ENCODE measurements at regions not wholly inside any gene's neighbourhood (a gene's known extent, or its start where the extent isn't known, plus 50 kb on each side); places are given as distances from the start of the nearest gene placed in this dataset.

DNA sequence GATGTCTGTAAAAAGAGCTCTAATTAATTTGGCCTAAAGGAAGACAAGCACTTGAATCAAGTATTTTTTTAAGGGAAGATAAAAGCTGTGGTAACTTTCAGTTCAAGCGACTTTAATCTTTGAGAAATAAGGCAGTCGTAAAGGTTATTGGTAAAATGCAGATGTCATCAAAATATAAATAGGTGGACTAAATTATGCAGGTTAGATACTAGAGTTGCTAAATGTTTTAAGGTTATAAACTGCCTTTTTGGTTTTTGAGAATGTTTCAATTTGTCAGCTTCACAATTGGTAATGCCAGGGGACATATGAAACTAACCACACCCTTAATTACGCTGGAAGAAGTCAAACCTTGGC lies 159.5 kb upstream of the OLIG3 start:
- H3K4me1 ChIP-seq (ENCODE audit: control insufficient read depth, insufficient read depth, low read length) = peaks cover 41% of the 10 kb centered on the region
- H3K4me3 ChIP-seq (ENCODE audit: low read length) = no peak overlapping the region
- H3K36me3 ChIP-seq (ENCODE audit: control insufficient read depth, insufficient read depth, low read length) = no peaks in the 10 kb centered on the region
- no peak for DNase-seq
- no peak overlapping the region for H3K27ac ChIP-seq (ENCODE audit: low read length)
- H3K9me3 ChIP-seq (ENCODE audit: control insufficient read depth, low read depth, low read length) = peaks cover 8% of the 10 kb centered on the region
- 100% methylated on average over 2 of the region's 3 CpGs for WGBS (ENCODE audit: insufficient coverage, low lambda C conversion rate)
- no peaks in the 10 kb centered on the region for H3K27me3 ChIP-seq (ENCODE audit: control insufficient read depth, insufficient read depth, low read length)

DNA sequence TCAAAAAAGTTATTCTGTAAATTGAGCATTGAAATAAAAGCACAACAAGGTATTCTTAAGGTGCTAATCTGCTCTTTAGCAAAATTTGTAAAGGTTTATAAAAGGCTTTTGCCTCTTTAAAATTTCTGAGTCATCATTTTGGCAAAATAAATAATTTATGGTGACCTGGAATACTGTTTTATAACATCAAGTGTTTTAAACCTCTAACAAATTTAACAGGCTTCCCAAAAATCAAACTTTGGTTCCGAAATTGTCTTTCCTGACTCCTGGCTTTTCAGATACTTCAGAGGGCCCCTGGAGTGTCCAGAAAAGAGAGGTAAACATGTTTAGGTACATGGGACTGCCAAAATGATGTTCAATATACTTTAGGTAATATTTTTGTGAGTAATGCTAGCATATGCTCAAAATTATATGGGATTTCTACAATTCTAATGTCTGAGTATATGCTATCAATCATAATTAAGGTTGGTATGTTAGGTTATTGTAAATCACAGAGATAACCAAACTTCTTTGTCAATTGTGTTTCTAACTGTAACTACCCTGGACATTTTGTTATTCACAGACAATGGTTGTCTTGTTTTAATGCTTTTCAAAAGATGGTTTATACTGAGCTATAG lies 160.3 kb upstream of the OLIG3 start:
- peaks cover 8% of the 10 kb centered on the region for H3K9me3 ChIP-seq (ENCODE audit: control insufficient read depth, low read depth, low read length)
- 100% methylated on average over 1 of the region's 1 CpG for WGBS (ENCODE audit: insufficient coverage, low lambda C conversion rate)
- DNase-seq = no peak

DNA sequence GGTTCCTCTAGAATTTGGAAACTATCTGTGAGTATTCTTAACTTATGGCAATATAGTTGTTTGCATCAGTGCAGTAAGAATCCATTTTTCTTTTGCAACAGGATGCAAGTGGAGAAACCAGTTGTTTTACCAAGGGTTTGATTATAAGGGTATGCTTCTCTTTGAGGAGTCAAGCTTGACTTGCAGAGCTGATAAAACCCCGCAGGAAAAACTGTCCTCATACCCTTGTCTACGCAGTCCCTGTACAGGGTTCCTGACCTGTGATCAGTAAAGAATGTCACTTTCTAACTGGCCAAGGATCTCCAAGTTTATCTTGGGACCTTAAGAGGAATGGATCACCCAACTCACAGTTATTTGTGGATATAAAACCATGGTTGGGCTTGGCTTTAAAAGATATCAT lies 161.1 kb upstream of the OLIG3 start:
- H3K36me3 ChIP-seq (ENCODE audit: control insufficient read depth, insufficient read depth, low read length) = no peaks in the 10 kb centered on the region
- no peak overlapping the region for H3K27ac ChIP-seq (ENCODE audit: low read length)
- H3K9me3 ChIP-seq (ENCODE audit: control insufficient read depth, low read depth, low read length) = peaks cover 8% of the 10 kb centered on the region
- DNase-seq = no peak
- no peak overlapping the region for H3K4me3 ChIP-seq (ENCODE audit: low read length)
- no CpG with 5 or more reads among the region's 2 CpGs for WGBS (ENCODE audit: insufficient coverage, low lambda C conversion rate)
- H3K4me1 ChIP-seq (ENCODE audit: control insufficient read depth, insufficient read depth, low read length) = peaks cover 43% of the 10 kb centered on the region
- H3K27me3 ChIP-seq (ENCODE audit: control insufficient read depth, insufficient read depth, low read length) = no peaks in the 10 kb centered on the region

More for the DNA sequence above, 160.3 kb upstream of the OLIG3 start:
- Histone ChIP-seq H3K27me3 (ENCODE audit: control insufficient read depth, insufficient read depth, low read length) (no peaks in the 10 kb centered on the region), H3K4me1 (ENCODE audit: control insufficient read depth, insufficient read depth, low read length) (peaks cover 42% of the 10 kb centered on the region), H3K4me3 (ENCODE audit: low read length) (no peak overlapping the region), H3K36me3 (ENCODE audit: control insufficient read depth, insufficient read depth, low read length) (no peaks in the 10 kb centered on the region), H3K27ac (ENCODE audit: low read length) (no peak overlapping the region)

DNA sequence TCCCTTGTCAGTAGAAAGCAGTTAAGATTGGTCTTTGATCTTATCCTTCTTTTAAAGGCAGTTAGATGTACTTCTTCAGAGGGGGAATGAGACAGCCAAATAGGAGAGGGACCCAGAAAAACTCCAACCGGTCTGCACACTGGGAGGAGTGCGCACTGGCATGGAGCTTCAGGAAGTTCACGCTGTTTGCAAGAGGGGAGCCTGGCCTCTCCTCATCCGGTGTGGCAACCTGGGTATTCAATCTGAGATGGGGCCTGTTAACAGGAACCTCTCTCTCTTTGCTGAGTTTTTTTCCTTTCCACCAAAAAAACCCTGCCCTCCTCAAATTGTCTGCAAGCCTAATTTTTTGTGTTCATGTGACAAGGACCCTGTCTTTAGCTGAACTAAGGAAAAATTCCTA lies 162.5 kb upstream of the OLIG3 start:
- no peak for DNase-seq
- H3K4me3 ChIP-seq (ENCODE audit: low read length) = no peak overlapping the region
- H3K27me3 ChIP-seq (ENCODE audit: control insufficient read depth, insufficient read depth, low read length) = no peaks in the 10 kb centered on the region
- H3K36me3 ChIP-seq (ENCODE audit: control insufficient read depth, insufficient read depth, low read length) = no peaks in the 10 kb centered on the region
- peaks cover 44% of the 10 kb centered on the region for H3K4me1 ChIP-seq (ENCODE audit: control insufficient read depth, insufficient read depth, low read length)
- no CpG with 5 or more reads among the region's 4 CpGs for WGBS (ENCODE audit: insufficient coverage, low lambda C conversion rate)
- peaks cover 8% of the 10 kb centered on the region for H3K9me3 ChIP-seq (ENCODE audit: control insufficient read depth, low read depth, low read length)
- no peak overlapping the region for H3K27ac ChIP-seq (ENCODE audit: low read length)

DNA sequence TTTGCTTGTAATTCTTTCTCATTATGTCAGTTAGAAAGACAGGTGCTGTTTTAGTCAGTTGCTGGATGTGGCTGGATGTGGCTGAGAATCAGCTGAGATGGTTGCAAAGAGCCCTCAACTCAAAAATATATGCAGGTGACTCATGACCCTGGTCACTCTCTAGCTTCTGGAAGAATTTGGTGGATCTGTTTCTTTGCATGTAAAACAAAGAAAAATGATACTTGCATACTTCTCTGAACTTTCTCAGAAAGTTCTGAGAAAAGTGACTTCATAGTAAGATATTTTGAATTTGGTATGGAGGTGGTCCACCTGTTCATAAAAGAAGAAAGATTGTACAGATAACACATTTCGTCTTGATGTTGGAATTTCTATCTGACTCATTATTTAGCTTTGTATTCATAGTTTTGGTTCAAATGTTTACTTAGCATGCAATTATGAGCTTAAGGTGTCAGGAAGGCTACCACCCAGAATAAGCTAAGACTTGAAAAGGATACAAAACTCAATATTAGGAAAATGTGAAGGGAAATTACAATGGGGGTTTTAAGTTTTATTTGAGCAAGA lies 163.2 kb upstream of the OLIG3 start:
- DNase-seq = no peak
- peaks cover 8% of the 10 kb centered on the region for H3K9me3 ChIP-seq (ENCODE audit: control insufficient read depth, low read depth, low read length)
- no peaks in the 10 kb centered on the region for H3K36me3 ChIP-seq (ENCODE audit: control insufficient read depth, insufficient read depth, low read length)
- no peaks in the 10 kb centered on the region for H3K27me3 ChIP-seq (ENCODE audit: control insufficient read depth, insufficient read depth, low read length)
- WGBS (ENCODE audit: insufficient coverage, low lambda C conversion rate) = no CpG with 5 or more reads among the region's 1 CpG
- H3K27ac ChIP-seq (ENCODE audit: low read length) = no peak overlapping the region
- no peak overlapping the region for H3K4me3 ChIP-seq (ENCODE audit: low read length)
- peaks cover 38% of the 10 kb centered on the region for H3K4me1 ChIP-seq (ENCODE audit: control insufficient read depth, insufficient read depth, low read length)

DNA sequence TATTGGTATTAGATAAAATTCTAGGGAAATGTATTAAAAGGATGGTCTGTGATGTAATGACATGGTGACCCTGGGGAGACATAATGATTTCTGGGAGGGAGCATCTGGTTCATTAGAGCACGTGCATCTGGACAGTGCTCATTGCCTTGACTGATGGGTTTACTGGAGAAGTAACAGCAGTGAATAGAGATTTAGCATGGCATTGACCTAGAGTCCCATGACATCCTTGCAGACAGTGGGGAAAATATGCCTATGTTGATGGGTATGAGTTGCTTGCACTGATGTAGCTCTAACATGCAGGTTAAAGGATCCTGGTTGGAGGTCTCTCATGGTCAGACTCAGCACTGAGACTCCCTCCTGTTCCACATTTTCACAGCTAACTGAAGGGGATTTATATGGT lies 164.1 kb upstream of the OLIG3 start:
- Histone ChIP-seq H3K27ac (ENCODE audit: low read length) (peak overlapping the region; percentile 75), H3K4me1 (ENCODE audit: control insufficient read depth, insufficient read depth, low read length) (peaks cover 31% of the 10 kb centered on the region), H3K36me3 (ENCODE audit: control insufficient read depth, insufficient read depth, low read length) (no peaks in the 10 kb centered on the region), H3K27me3 (ENCODE audit: control insufficient read depth, insufficient read depth, low read length) (no peaks in the 10 kb centered on the region), H3K4me3 (ENCODE audit: low read length) (no peak overlapping the region), H3K9me3 (ENCODE audit: control insufficient read depth, low read depth, low read length) (peaks cover 4% of the 10 kb centered on the region)
- no CpG with 5 or more reads among the region's 1 CpG for WGBS (ENCODE audit: insufficient coverage, low lambda C conversion rate)
- DNase-seq = no peak

DNA sequence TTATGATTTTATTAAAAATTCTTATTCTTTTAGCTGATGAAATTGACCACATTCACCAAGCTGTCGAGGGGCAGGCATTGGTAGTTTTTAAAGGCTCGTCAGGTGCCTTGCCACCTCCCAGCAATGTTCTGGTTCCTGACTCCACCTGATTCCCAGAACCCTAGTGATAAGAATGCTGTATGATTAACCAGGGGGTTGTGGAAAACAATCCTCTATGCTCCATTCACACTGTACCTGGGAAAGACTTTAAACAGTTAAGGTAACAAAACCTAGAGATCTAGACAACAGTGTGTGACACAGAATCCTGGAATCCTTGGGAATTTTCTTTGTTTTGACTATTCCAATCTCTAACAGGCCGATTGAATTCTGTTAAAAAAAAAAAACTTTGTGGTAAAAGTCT lies 165.7 kb upstream of the OLIG3 start:
- no CpG with 5 or more reads among the region's 3 CpGs for WGBS (ENCODE audit: insufficient coverage, low lambda C conversion rate)
- Histone ChIP-seq H3K9me3 (ENCODE audit: control insufficient read depth, low read depth, low read length) (peaks cover 3% of the 10 kb centered on the region), H3K36me3 (ENCODE audit: control insufficient read depth, insufficient read depth, low read length) (no peaks in the 10 kb centered on the region), H3K4me3 (ENCODE audit: low read length) (no peak overlapping the region), H3K27me3 (ENCODE audit: control insufficient read depth, insufficient read depth, low read length) (no peaks in the 10 kb centered on the region), H3K4me1 (ENCODE audit: control insufficient read depth, insufficient read depth, low read length) (peaks cover 31% of the 10 kb centered on the region), H3K27ac (ENCODE audit: low read length) (peak overlapping the region; percentile 75)
- peak; percentile 44 to 85 for DNase-seq

DNA sequence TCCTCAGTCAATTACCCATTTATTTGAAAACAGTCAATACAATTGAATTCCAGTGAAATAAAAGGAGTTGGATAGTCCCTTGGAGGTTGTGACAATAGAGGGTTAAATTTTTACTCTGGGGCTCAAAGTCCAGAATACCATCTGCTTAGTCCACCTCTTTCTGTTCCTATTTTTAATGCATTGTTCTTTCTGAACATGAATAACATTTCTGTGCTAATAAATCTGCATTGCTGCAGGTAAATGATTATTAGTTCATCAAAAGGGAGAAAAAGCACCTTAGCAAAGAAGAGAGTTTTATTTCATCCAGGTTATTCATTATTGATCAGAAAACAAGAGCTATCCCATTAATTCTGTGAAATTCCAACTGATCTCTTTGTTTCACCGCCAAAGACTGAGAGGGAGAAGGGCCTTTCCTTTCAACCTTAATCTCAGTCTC lies 166.1 kb upstream of the OLIG3 start:
- Histone ChIP-seq H3K27ac (ENCODE audit: low read length) (peak overlapping the region; percentile 75), H3K36me3 (ENCODE audit: control insufficient read depth, insufficient read depth, low read length) (no peaks in the 10 kb centered on the region), H3K4me3 (ENCODE audit: low read length) (no peak overlapping the region), H3K9me3 (ENCODE audit: control insufficient read depth, low read depth, low read length) (no peaks in the 10 kb centered on the region), H3K4me1 (ENCODE audit: control insufficient read depth, insufficient read depth, low read length) (peaks cover 31% of the 10 kb centered on the region), H3K27me3 (ENCODE audit: control insufficient read depth, insufficient read depth, low read length) (no peaks in the 10 kb centered on the region)
- 40% methylated on average over 1 of the region's 1 CpG for WGBS (ENCODE audit: insufficient coverage, low lambda C conversion rate)
- peak in 1 of 2 donors; percentile 84 for DNase-seq

DNA sequence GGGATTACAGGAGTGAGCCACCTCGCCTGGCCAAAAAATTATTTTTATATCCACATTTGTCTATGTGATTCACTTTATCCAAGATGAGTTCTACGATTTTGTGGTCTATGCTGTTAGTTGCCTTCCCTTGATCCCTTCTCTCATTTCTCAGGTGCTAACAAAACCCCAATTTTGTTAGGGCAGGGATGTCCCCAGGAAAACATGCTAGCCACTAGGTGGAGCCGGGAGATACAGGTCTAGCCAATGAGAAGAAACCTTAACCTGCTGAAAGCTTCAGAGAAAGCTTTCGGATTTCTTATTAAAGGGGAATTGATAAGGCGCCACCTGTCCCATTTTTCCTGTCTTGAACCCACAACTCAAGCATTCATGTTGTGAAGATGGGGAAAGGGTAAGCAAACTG lies 167.4 kb upstream of the OLIG3 start:
- DNase-seq = no peak

DNA sequence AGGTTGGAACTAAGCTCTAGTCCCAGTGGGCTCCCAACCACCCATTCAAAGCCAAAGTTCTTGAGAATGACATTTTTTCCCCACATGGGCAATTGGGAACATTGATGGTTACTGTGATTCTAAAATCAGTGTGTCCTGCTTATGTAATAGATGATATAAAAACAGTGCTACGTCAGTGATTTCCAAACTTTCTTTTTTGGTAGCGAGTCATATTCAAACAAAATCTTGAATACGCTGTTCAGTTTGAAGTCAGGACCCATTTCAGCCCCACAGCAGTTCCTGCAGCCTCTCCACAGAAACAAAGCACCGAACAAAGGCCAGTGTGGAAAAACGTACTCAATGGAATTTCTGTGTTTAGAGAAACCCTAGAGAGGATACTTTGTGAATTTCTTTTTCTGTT lies 170.0 kb upstream of the OLIG3 start:
- Histone ChIP-seq H3K36me3 (ENCODE audit: control insufficient read depth, insufficient read depth, low read length) (no peaks in the 10 kb centered on the region), H3K27ac (ENCODE audit: low read length) (no peak overlapping the region), H3K4me1 (ENCODE audit: control insufficient read depth, insufficient read depth, low read length) (peaks cover 15% of the 10 kb centered on the region), H3K4me3 (ENCODE audit: low read length) (no peak overlapping the region), H3K27me3 (ENCODE audit: control insufficient read depth, insufficient read depth, low read length) (no peaks in the 10 kb centered on the region), H3K9me3 (ENCODE audit: control insufficient read depth, low read depth, low read length) (no peaks in the 10 kb centered on the region)
- 100% methylated on average over 1 of the region's 5 CpGs for WGBS (ENCODE audit: insufficient coverage, low lambda C conversion rate)
- DNase-seq = no peak

More for the DNA sequence above, 167.4 kb upstream of the OLIG3 start:
- H3K9me3 ChIP-seq (ENCODE audit: control insufficient read depth, low read depth, low read length) = no peaks in the 10 kb centered on the region
- no peak overlapping the region for H3K27ac ChIP-seq (ENCODE audit: low read length)
- H3K4me3 ChIP-seq (ENCODE audit: low read length) = no peak overlapping the region
- peaks cover 31% of the 10 kb centered on the region for H3K4me1 ChIP-seq (ENCODE audit: control insufficient read depth, insufficient read depth, low read length)
- no peaks in the 10 kb centered on the region for H3K27me3 ChIP-seq (ENCODE audit: control insufficient read depth, insufficient read depth, low read length)
- no CpG with 5 or more reads among the region's 5 CpGs for WGBS (ENCODE audit: insufficient coverage, low lambda C conversion rate)
- no peaks in the 10 kb centered on the region for H3K36me3 ChIP-seq (ENCODE audit: control insufficient read depth, insufficient read depth, low read length)

DNA sequence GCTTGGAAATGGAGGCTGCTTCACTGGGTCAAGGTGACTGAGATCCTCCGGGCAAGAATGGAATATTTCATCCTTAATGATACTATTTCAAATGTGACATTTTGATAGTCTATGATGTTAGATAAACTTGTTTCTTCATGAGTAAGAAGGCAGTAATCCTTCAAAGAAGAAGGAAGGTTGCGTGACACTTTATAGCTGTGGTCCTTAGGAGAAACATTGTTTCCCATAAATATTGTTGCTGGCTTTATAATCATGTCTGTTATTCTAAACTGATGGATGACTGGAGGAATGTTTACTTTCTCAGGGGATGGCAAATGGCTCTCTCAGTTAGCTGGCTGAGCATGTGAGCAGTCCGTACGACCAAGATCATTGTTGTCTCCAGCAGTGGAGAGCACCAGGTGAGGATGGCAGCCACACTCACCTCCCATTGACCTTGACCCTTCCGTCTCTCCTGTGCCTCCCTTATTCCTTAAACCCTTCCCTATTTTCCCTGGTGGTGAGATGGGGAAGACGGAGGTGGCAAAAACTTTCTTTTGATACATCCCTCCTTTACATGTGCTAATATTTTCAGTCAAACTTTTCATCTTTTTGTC lies 171.2 kb upstream of the OLIG3 start:
- no peaks in the 10 kb centered on the region for H3K36me3 ChIP-seq (ENCODE audit: control insufficient read depth, insufficient read depth, low read length)
- H3K27ac ChIP-seq (ENCODE audit: low read length) = no peak overlapping the region
- H3K27me3 ChIP-seq (ENCODE audit: control insufficient read depth, insufficient read depth, low read length) = no peaks in the 10 kb centered on the region
- no peaks in the 10 kb centered on the region for H3K9me3 ChIP-seq (ENCODE audit: control insufficient read depth, low read depth, low read length)
- no peak for DNase-seq
- peaks cover 7% of the 10 kb centered on the region for H3K4me1 ChIP-seq (ENCODE audit: control insufficient read depth, insufficient read depth, low read length)
- 86% methylated on average over 1 of the region's 6 CpGs for WGBS (ENCODE audit: insufficient coverage, low lambda C conversion rate)
- H3K4me3 ChIP-seq (ENCODE audit: low read length) = no peak overlapping the region

Data from large intestine (tissue), 3 donors.